ENCODE measurements at regions not wholly inside any gene's neighbourhood (a gene's known extent, or its start where the extent isn't known, plus 50 kb on each side); places are given as distances from the start of the nearest gene placed in this dataset.

GRCh38 chr15:60077581-60078359, 73.7 kb downstream of the FOXB1 start:
- Histone ChIP-seq H3K36me3 (ENCODE audit: control insufficient read depth, insufficient read depth, low read length) (no peaks in the 10 kb centered on the region), H3K4me1 (ENCODE audit: control insufficient read depth, insufficient read depth, low read length) (peaks cover 23% of the 10 kb centered on the region), H3K9me3 (ENCODE audit: control insufficient read depth, insufficient read depth, low read length) (no peaks in the 10 kb centered on the region), H3K27me3 (ENCODE audit: control insufficient read depth, insufficient read depth, low read length) (no peaks in the 10 kb centered on the region), H3K9ac (ENCODE audit: low read depth, low read length) (no peak overlapping the region), H3K4me3 (ENCODE audit: low read depth, low read length) (no peak overlapping the region)

- H3K27me3 ChIP-seq (ENCODE audit: control insufficient read depth, insufficient read depth, low read length) = no peaks in the 10 kb centered on the region
- H3K9me3 ChIP-seq (ENCODE audit: control insufficient read depth, insufficient read depth, low read length) = no peaks in the 10 kb centered on the region
- H3K36me3 ChIP-seq (ENCODE audit: control insufficient read depth, insufficient read depth, low read length) = no peaks in the 10 kb centered on the region
- H3K4me3 ChIP-seq (ENCODE audit: low read depth, low read length) = no peak overlapping the region
- peaks cover 21% of the 10 kb centered on the region for H3K4me1 ChIP-seq (ENCODE audit: control insufficient read depth, insufficient read depth, low read length)
- no peak overlapping the region for H3K9ac ChIP-seq (ENCODE audit: low read depth, low read length)
Observed at GRCh38 chr15:60079210-60079609, 75.1 kb downstream of the FOXB1 start.

- H3K9ac ChIP-seq (ENCODE audit: low read depth, low read length) = no peak overlapping the region
Observed at GRCh38 chr15:60081976-60082375, 77.9 kb downstream of the FOXB1 start.

GRCh38 chr15:60083318-60083717, 79.2 kb downstream of the FOXB1 start:
- H3K9me3 ChIP-seq (ENCODE audit: control insufficient read depth, insufficient read depth, low read length) = no peaks in the 10 kb centered on the region
- H3K27me3 ChIP-seq (ENCODE audit: control insufficient read depth, insufficient read depth, low read length) = no peaks in the 10 kb centered on the region
- no peaks in the 10 kb centered on the region for H3K4me1 ChIP-seq (ENCODE audit: control insufficient read depth, insufficient read depth, low read length)
- H3K9ac ChIP-seq (ENCODE audit: low read depth, low read length) = no peak overlapping the region
- no peaks in the 10 kb centered on the region for H3K36me3 ChIP-seq (ENCODE audit: control insufficient read depth, insufficient read depth, low read length)
- H3K4me3 ChIP-seq (ENCODE audit: low read depth, low read length) = no peak overlapping the region

More at GRCh38 chr15:60081976-60082375, 77.9 kb downstream of the FOXB1 start:
- Histone ChIP-seq H3K4me1 (ENCODE audit: control insufficient read depth, insufficient read depth, low read length) (peaks cover 3% of the 10 kb centered on the region), H3K36me3 (ENCODE audit: control insufficient read depth, insufficient read depth, low read length) (no peaks in the 10 kb centered on the region), H3K9me3 (ENCODE audit: control insufficient read depth, insufficient read depth, low read length) (no peaks in the 10 kb centered on the region), H3K4me3 (ENCODE audit: low read depth, low read length) (no peak overlapping the region), H3K27me3 (ENCODE audit: control insufficient read depth, insufficient read depth, low read length) (no peaks in the 10 kb centered on the region)

- Histone ChIP-seq H3K4me1 (ENCODE audit: control insufficient read depth, insufficient read depth, low read length) (no peaks in the 10 kb centered on the region), H3K9ac (ENCODE audit: low read depth, low read length) (no peak overlapping the region), H3K4me3 (ENCODE audit: low read depth, low read length) (no peak overlapping the region), H3K27me3 (ENCODE audit: control insufficient read depth, insufficient read depth, low read length) (no peaks in the 10 kb centered on the region), H3K9me3 (ENCODE audit: control insufficient read depth, insufficient read depth, low read length) (no peaks in the 10 kb centered on the region), H3K36me3 (ENCODE audit: control insufficient read depth, insufficient read depth, low read length) (no peaks in the 10 kb centered on the region)
Observed at GRCh38 chr15:60086681-60087429, 82.7 kb downstream of the FOXB1 start.

- Histone ChIP-seq H3K36me3 (ENCODE audit: control insufficient read depth, insufficient read depth, low read length) (no peaks in the 10 kb centered on the region), H3K27me3 (ENCODE audit: control insufficient read depth, insufficient read depth, low read length) (no peaks in the 10 kb centered on the region), H3K4me3 (ENCODE audit: low read depth, low read length) (no peak overlapping the region), H3K9ac (ENCODE audit: low read depth, low read length) (no peak overlapping the region), H3K9me3 (ENCODE audit: control insufficient read depth, insufficient read depth, low read length) (no peaks in the 10 kb centered on the region), H3K4me1 (ENCODE audit: control insufficient read depth, insufficient read depth, low read length) (no peaks in the 10 kb centered on the region)
Observed at GRCh38 chr15:60087561-60087960, 83.5 kb downstream of the FOXB1 start.

- Histone ChIP-seq H3K27me3 (ENCODE audit: control insufficient read depth, insufficient read depth, low read length) (no peaks in the 10 kb centered on the region), H3K9ac (ENCODE audit: low read depth, low read length) (no peak overlapping the region), H3K9me3 (ENCODE audit: control insufficient read depth, insufficient read depth, low read length) (no peaks in the 10 kb centered on the region), H3K36me3 (ENCODE audit: control insufficient read depth, insufficient read depth, low read length) (no peaks in the 10 kb centered on the region), H3K4me1 (ENCODE audit: control insufficient read depth, insufficient read depth, low read length) (no peaks in the 10 kb centered on the region), H3K4me3 (ENCODE audit: low read depth, low read length) (no peak overlapping the region)
Observed at GRCh38 chr15:60090747-60091146, 86.6 kb downstream of the FOXB1 start.

- H3K4me3 ChIP-seq (ENCODE audit: low read depth, low read length) = no peak overlapping the region
- H3K36me3 ChIP-seq (ENCODE audit: control insufficient read depth, insufficient read depth, low read length) = no peaks in the 10 kb centered on the region
- H3K9me3 ChIP-seq (ENCODE audit: control insufficient read depth, insufficient read depth, low read length) = no peaks in the 10 kb centered on the region
- no peaks in the 10 kb centered on the region for H3K4me1 ChIP-seq (ENCODE audit: control insufficient read depth, insufficient read depth, low read length)
- H3K9ac ChIP-seq (ENCODE audit: low read depth, low read length) = no peak overlapping the region
- H3K27me3 ChIP-seq (ENCODE audit: control insufficient read depth, insufficient read depth, low read length) = no peaks in the 10 kb centered on the region
Observed at GRCh38 chr15:60091157-60091556, 87.0 kb downstream of the FOXB1 start.

- H3K4me1 ChIP-seq (ENCODE audit: control insufficient read depth, insufficient read depth, low read length) = no peaks in the 10 kb centered on the region
- no peaks in the 10 kb centered on the region for H3K27me3 ChIP-seq (ENCODE audit: control insufficient read depth, insufficient read depth, low read length)
- H3K9ac ChIP-seq (ENCODE audit: low read depth, low read length) = no peak overlapping the region
- no peaks in the 10 kb centered on the region for H3K36me3 ChIP-seq (ENCODE audit: control insufficient read depth, insufficient read depth, low read length)
- no peak overlapping the region for H3K4me3 ChIP-seq (ENCODE audit: low read depth, low read length)
- H3K9me3 ChIP-seq (ENCODE audit: control insufficient read depth, insufficient read depth, low read length) = peaks cover 3% of the 10 kb centered on the region
Observed at GRCh38 chr15:60091911-60092310, 87.8 kb downstream of the FOXB1 start.

- H3K9me3 ChIP-seq (ENCODE audit: control insufficient read depth, insufficient read depth, low read length) = peaks cover 3% of the 10 kb centered on the region
- H3K4me3 ChIP-seq (ENCODE audit: low read depth, low read length) = no peak overlapping the region
- no peaks in the 10 kb centered on the region for H3K4me1 ChIP-seq (ENCODE audit: control insufficient read depth, insufficient read depth, low read length)
- no peak overlapping the region for H3K9ac ChIP-seq (ENCODE audit: low read depth, low read length)
- no peaks in the 10 kb centered on the region for H3K36me3 ChIP-seq (ENCODE audit: control insufficient read depth, insufficient read depth, low read length)
- H3K27me3 ChIP-seq (ENCODE audit: control insufficient read depth, insufficient read depth, low read length) = no peaks in the 10 kb centered on the region
Observed at GRCh38 chr15:60093273-60094067, 89.4 kb downstream of the FOXB1 start.

- no peak overlapping the region for H3K4me3 ChIP-seq (ENCODE audit: low read depth, low read length)
Observed at GRCh38 chr15:60095711-60096110, 91.6 kb downstream of the FOXB1 start.

More at GRCh38 chr15:60095711-60096110, 91.6 kb downstream of the FOXB1 start:
- no peaks in the 10 kb centered on the region for H3K36me3 ChIP-seq (ENCODE audit: control insufficient read depth, insufficient read depth, low read length)
- no peaks in the 10 kb centered on the region for H3K4me1 ChIP-seq (ENCODE audit: control insufficient read depth, insufficient read depth, low read length)
- no peak overlapping the region for H3K9ac ChIP-seq (ENCODE audit: low read depth, low read length)
- H3K27me3 ChIP-seq (ENCODE audit: control insufficient read depth, insufficient read depth, low read length) = no peaks in the 10 kb centered on the region
- peaks cover 3% of the 10 kb centered on the region for H3K9me3 ChIP-seq (ENCODE audit: control insufficient read depth, insufficient read depth, low read length)
